ENCODE measurements at regions not wholly inside any gene's neighbourhood (a gene's known extent, or its start where the extent isn't known, plus 50 kb on each side); places are given as distances from the start of the nearest gene placed in this dataset.
A peak's percentile ranks its signal among the peaks of the same experiment; 100 is the strongest.

DNA sequence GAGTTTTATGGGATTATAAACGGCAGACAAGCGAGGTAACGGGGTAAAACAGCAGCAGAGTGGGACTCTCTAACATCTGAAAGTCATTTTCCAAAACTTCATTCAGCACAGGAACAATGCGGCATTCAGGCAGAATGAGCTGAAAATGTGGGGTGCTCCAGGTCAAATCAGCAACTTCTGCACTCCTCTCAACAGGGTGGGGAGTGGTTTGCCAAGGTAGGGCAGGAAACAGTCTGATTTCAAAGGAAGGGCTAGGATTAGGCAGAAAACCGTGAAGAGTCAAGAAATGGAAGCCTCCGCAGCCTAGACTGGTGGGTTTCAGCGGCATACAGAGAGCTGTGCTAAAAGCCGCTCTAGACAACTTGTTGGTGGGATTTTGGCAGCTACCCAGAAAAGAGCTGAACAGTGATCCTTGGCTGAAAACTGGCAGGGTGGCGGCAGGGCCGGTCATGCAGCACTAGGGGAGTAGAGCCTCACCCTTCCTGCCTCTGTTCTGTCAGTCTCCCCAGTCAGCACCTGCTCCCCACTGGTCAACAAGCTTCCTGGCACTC, 154.2 kb upstream of the KLF12 start:
- no peak for TF ChIP-seq CTCF (IDR thresholded peaks at IDR 0.05; ENCODE audit: unreplicated experiment)
- intact Hi-C loops (cut with micrococcal nuclease): no loop called here
- Mint-ChIP-seq H3K27ac (ENCODE audit: low read depth, unreplicated experiment) (peak overlapping the region; percentile 62), H3K27me3 (ENCODE audit: insufficient read depth, unreplicated experiment) (no peaks in the 10 kb centered on the region), H3K9me3 (ENCODE audit: unreplicated experiment) (no peaks in the 10 kb centered on the region), H3K4me3 (ENCODE audit: unreplicated experiment) (no peak overlapping the region), H3K4me1 (ENCODE audit: insufficient read depth, unreplicated experiment) (peaks cover 24% of the 10 kb centered on the region), H3K36me3 (ENCODE audit: insufficient read depth, unreplicated experiment) (no peaks in the 10 kb centered on the region)
- ChIA-PET POLR2A (interaction anchor here (1.0 kb wide), 1 partner anchor 12 kb away, joined by 3 read pairs; no protein-coding TSS in a partner anchor), CTCF (interaction anchor here (0.6 to 8.0 kb wide), 20 partner anchors 11 to 974 kb away, joined by 3 to 124 read pairs (median 5); no protein-coding TSS in a partner anchor)
- DNase-seq (ENCODE audit: unreplicated experiment): no peak
- no TSS peak for BruUV-seq (replicated peaks)

GRCh38 chr13:74287724-74288169, 153.5 kb upstream of the KLF12 start:
- BruUV-seq (replicated peaks): no TSS peak
- Mint-ChIP-seq H3K36me3 (ENCODE audit: insufficient read depth, unreplicated experiment) (no peaks in the 10 kb centered on the region), H3K27ac (ENCODE audit: low read depth, unreplicated experiment) (peak overlapping the region; percentile 62), H3K4me3 (ENCODE audit: unreplicated experiment) (no peak overlapping the region), H3K9me3 (ENCODE audit: unreplicated experiment) (no peaks in the 10 kb centered on the region), H3K27me3 (ENCODE audit: insufficient read depth, unreplicated experiment) (no peaks in the 10 kb centered on the region), H3K4me1 (ENCODE audit: insufficient read depth, unreplicated experiment) (peaks cover 24% of the 10 kb centered on the region)
- POLR2A ChIA-PET: interaction anchor here (1.0 kb wide), 1 partner anchor 11 kb away, joined by 3 read pairs; no protein-coding TSS in a partner anchor
- CTCF ChIA-PET: interaction anchor here (0.5 to 8.0 kb wide), 24 partner anchors 10 to 1027 kb away, joined by 3 to 124 read pairs (median 4); no protein-coding TSS in a partner anchor
- intact Hi-C loops (cut with micrococcal nuclease): loop anchor here (1.0 to 2.0 kb wide), 7 partner anchors 152 to 971 kb away; no protein-coding TSS in a partner anchor
- peak; percentile 30 for DNase-seq (ENCODE audit: unreplicated experiment)
- TF ChIP-seq CTCF (IDR thresholded peaks at IDR 0.05; ENCODE audit: unreplicated experiment): no peak

GRCh38 chr13:74280795-74281490, 146.7 kb upstream of the KLF12 start:
- Mint-ChIP-seq H3K4me3 (ENCODE audit: unreplicated experiment) (no peak overlapping the region), H3K36me3 (ENCODE audit: insufficient read depth, unreplicated experiment) (no peaks in the 10 kb centered on the region), H3K27me3 (ENCODE audit: insufficient read depth, unreplicated experiment) (no peaks in the 10 kb centered on the region), H3K4me1 (ENCODE audit: insufficient read depth, unreplicated experiment) (no peaks in the 10 kb centered on the region), H3K27ac (ENCODE audit: low read depth, unreplicated experiment) (no peak overlapping the region), H3K9me3 (ENCODE audit: unreplicated experiment) (peaks cover 6% of the 10 kb centered on the region)
- intact Hi-C loops (cut with micrococcal nuclease): no loop called here
- DNase-seq (ENCODE audit: unreplicated experiment): no peak
- no peak for TF ChIP-seq CTCF (IDR thresholded peaks at IDR 0.05; ENCODE audit: unreplicated experiment)
- ChIA-PET CTCF (interaction anchor here (0.6 to 0.8 kb wide), 3 partner anchors 10 to 938 kb away, joined by 3 read pairs; no protein-coding TSS in a partner anchor), POLR2A (no interaction called here)
- BruUV-seq (replicated peaks): no TSS peak

DNA sequence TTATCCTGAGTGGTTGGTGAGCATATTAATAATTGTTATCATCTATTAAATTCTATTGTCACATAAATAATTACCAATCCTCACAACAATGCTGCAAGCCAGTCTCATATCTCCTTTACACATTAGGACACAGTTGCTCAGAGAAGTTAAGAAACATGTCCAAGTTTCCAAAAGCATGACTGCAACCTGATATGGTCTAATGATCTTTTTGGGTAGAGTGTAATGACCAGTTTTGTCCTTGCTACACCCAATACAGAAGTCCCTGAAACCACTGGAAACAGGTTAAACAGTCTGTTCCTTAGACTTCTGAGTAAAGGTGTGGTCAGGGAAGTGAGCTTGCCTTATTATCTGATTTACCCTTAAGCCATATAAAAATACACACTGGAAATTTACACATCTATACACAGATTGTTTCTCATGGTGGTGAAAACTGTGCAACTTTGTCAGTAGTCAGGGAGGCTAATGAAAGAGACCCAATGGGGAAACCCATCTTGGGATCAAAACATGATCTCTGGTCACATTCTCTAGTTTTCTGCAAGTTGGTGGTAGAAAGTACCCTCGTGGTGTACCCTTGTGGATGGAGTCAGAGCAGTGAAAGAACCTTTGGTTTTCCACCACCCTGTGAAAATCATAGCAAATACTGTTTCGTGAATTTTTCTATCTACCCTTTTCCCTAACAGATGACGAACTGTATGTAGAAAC, 146.0 kb upstream of the KLF12 start:
- ChIA-PET POLR2A (no interaction called here), CTCF (interaction anchor here (0.8 kb wide), 1 partner anchor 10 kb away, joined by 3 read pairs; no protein-coding TSS in a partner anchor)
- intact Hi-C loops (cut with micrococcal nuclease): no loop called here
- Mint-ChIP-seq H3K27ac (ENCODE audit: low read depth, unreplicated experiment) (no peak overlapping the region), H3K4me1 (ENCODE audit: insufficient read depth, unreplicated experiment) (no peaks in the 10 kb centered on the region), H3K36me3 (ENCODE audit: insufficient read depth, unreplicated experiment) (no peaks in the 10 kb centered on the region), H3K27me3 (ENCODE audit: insufficient read depth, unreplicated experiment) (no peaks in the 10 kb centered on the region), H3K9me3 (ENCODE audit: unreplicated experiment) (peaks cover 6% of the 10 kb centered on the region), H3K4me3 (ENCODE audit: unreplicated experiment) (no peak overlapping the region)
- DNase-seq (ENCODE audit: unreplicated experiment): no peak
- BruUV-seq (replicated peaks): no TSS peak
- no peak for TF ChIP-seq CTCF (IDR thresholded peaks at IDR 0.05; ENCODE audit: unreplicated experiment)
